Loucy (cell line): ENCODE measurements at regions not wholly inside any gene's neighbourhood (a gene's known extent, or its start where the extent isn't known, plus 50 kb on each side); places are given as distances from the start of the nearest gene placed in this dataset.

Experiments used
- H2AFZ ChIP-seq: fragments of 200-600 bp; sonication (generic); 2 replicates; pipeline ENCODE4 v1.6.0; 2016; ENCODE audit warnings: antibody characterized with exemption, mild to moderate bottlenecking, low read length, moderate library complexity
- H3F3A ChIP-seq: fragments of 200-600 bp; 2 replicates; pipeline ENCODE4 v1.6.0; 2016; ENCODE audit warnings: antibody characterized with exemption, low read depth, mild to moderate bottlenecking
- H3K27me3 ChIP-seq: fragments of 200-600 bp; sonication (generic); 2 replicates; pipeline ENCODE4 v1.6.1; 2014; ENCODE audit warnings: low read length, mild to moderate bottlenecking; ENCODE audit not compliant: insufficient read depth, poor library complexity, severe bottlenecking
- H3K36me3 ChIP-seq: fragments of 200-600 bp; sonication (generic); 2 replicates; pipeline ENCODE4 v1.6.1; 2016; ENCODE audit warnings: low read length; ENCODE audit not compliant: insufficient read depth
- H3K4me1 ChIP-seq: fragments of 200-600 bp; sonication (generic); 2 replicates; pipeline ENCODE4 v1.5.1; 2014; ENCODE audit warnings: low read length, mild to moderate bottlenecking; ENCODE audit not compliant: insufficient read depth, poor library complexity, severe bottlenecking
- H3K4me2 ChIP-seq: fragments of 200-600 bp; sonication (generic); 2 replicates; pipeline ENCODE4 v1.6.0; 2014; ENCODE audit warnings: antibody characterized with exemption, low read length, low read depth, mild to moderate bottlenecking; ENCODE audit not compliant: poor library complexity, severe bottlenecking
- H3K4me3 ChIP-seq: fragments of 200-600 bp; sonication (generic); 2 replicates; pipeline ENCODE4 v1.5.1; 2014; ENCODE audit warnings: low read length, mild to moderate bottlenecking, mixed read lengths; ENCODE audit not compliant: poor library complexity, severe bottlenecking
- H3K79me2 ChIP-seq: fragments of 200-600 bp; sonication (generic); 2 replicates; pipeline ENCODE4 v1.6.1; 2014; ENCODE audit warnings: low read length; ENCODE audit not compliant: insufficient read depth
- H3K9ac ChIP-seq: fragments of 200-600 bp; sonication (generic); 2 replicates; pipeline ENCODE4 v1.6.0; 2014; ENCODE audit warnings: mild to moderate bottlenecking, low read depth, low read length, moderate library complexity; ENCODE audit not compliant: poor library complexity, severe bottlenecking
- H3K9me2 ChIP-seq: fragments of 200-600 bp; sonication (generic); replicated peaks from 2 replicates; pipeline ENCODE4 v1.6.1; 2016; ENCODE audit warnings: low read depth, low read length, mixed read lengths
- H3K9me3 ChIP-seq: fragments of 200-600 bp; sonication (generic); 2 replicates; pipeline ENCODE4 v1.6.1; 2014; ENCODE audit warnings: mild to moderate bottlenecking, antibody characterized with exemption, low read length, low read depth; ENCODE audit not compliant: insufficient read depth
- H4K20me1 ChIP-seq: fragments of 200-600 bp; sonication (generic); 2 replicates; pipeline ENCODE4 v1.6.0; 2014; ENCODE audit warnings: antibody characterized with exemption, low read length, mild to moderate bottlenecking; ENCODE audit not compliant: insufficient read depth, poor library complexity, severe bottlenecking
- CTCF ChIP-seq: fragments of 200-600 bp; sonication (generic); conservative IDR thresholded peaks from 2 replicates; pipeline ENCODE4 v1.5.1; 2014; ENCODE audit warnings: mild to moderate bottlenecking, antibody characterized with exemption, low read length
- EZH2phosphoT487 ChIP-seq: fragments of 200-600 bp; IDR thresholded peaks from 2 replicates; pipeline ENCODE4 v1.6.1; 2018; ENCODE audit warnings: antibody characterized with exemption, mild to moderate bottlenecking, moderate library complexity, borderline replicate concordance

- Histone ChIP-seq H3K4me2 (no peak overlapping the region), H3K4me3 (no peak overlapping the region), H3F3A (no peaks in the 10 kb centered on the region), H4K20me1 (no peaks in the 10 kb centered on the region), H3K9me3 (no peaks in the 10 kb centered on the region), H3K9ac (no peak overlapping the region), H3K36me3 (no peaks in the 10 kb centered on the region), H2AFZ (no peak overlapping the region), H3K4me1 (no peaks in the 10 kb centered on the region), H3K79me2 (no peaks in the 10 kb centered on the region), H3K9me2 (no peaks in the 10 kb centered on the region), H3K27me3 (no peaks in the 10 kb centered on the region)
- TF ChIP-seq EZH2phosphoT487, result no peak
- no peak for TF ChIP-seq CTCF
Observed at GRCh38 chr6:1482381-1483166, 93.2 kb downstream of the FOXF2 start.

GRCh38 chr6:1485678-1486077 is 96.3 kb downstream of the FOXF2 start:
- H3K36me3 ChIP-seq, result no peaks in the 10 kb centered on the region
- no peak overlapping the region for H2AFZ ChIP-seq
- no peak overlapping the region for H3K9ac ChIP-seq
- H3K9me2 ChIP-seq, result no peaks in the 10 kb centered on the region
- no peaks in the 10 kb centered on the region for H3K79me2 ChIP-seq
- no peak overlapping the region for H3K4me2 ChIP-seq
- H3K4me1 ChIP-seq, result peaks cover 5% of the 10 kb centered on the region
- no peaks in the 10 kb centered on the region for H3K9me3 ChIP-seq
- H4K20me1 ChIP-seq, result no peaks in the 10 kb centered on the region
- H3K4me3 ChIP-seq, result no peak overlapping the region
- no peaks in the 10 kb centered on the region for H3F3A ChIP-seq
- no peaks in the 10 kb centered on the region for H3K27me3 ChIP-seq
- TF ChIP-seq EZH2phosphoT487 (no peak), CTCF (no peak)

GRCh38 chr6:1486387-1486786 is 97.0 kb downstream of the FOXF2 start:
- H3K4me2 ChIP-seq, result no peak overlapping the region
- peaks cover 7% of the 10 kb centered on the region for H3K4me1 ChIP-seq

More at GRCh38 chr6:1486387-1486786, 97.0 kb downstream of the FOXF2 start:
- Histone ChIP-seq H3K79me2 (no peaks in the 10 kb centered on the region), H3K4me3 (no peak overlapping the region), H3K9me2 (no peaks in the 10 kb centered on the region), H4K20me1 (no peaks in the 10 kb centered on the region), H3K9me3 (no peaks in the 10 kb centered on the region), H2AFZ (no peak overlapping the region), H3F3A (no peaks in the 10 kb centered on the region), H3K9ac (no peak overlapping the region), H3K36me3 (no peaks in the 10 kb centered on the region), H3K27me3 (no peaks in the 10 kb centered on the region)
- no peak for TF ChIP-seq EZH2phosphoT487
- TF ChIP-seq CTCF, result no peak
